ENCODE measurements at regions not wholly inside any gene's neighbourhood (a gene's known extent, or its start where the extent isn't known, plus 50 kb on each side); places are given as distances from the start of the nearest gene placed in this dataset.

DNA sequence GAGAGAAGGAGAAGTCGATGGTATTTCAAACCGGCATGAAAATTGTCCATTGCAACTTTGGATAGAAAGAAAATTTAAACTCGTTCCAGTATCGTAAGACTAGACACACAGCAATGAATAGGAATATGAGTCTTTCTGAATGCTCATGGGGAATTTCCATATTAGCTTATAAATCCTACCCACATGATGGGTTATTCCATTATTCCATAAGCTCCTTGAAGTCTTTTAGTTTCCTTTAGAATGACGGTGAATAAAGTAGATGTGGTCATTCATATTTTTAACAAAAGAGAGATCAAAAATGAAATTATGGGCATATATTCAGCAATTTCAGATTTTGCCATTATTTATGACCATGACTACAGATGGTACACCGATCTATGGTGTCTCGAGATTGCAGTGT lies 163.4 kb upstream of the HMGA2 start:
- TF ChIP-seq CTCF (IDR thresholded peaks at IDR 0.05; ENCODE audit: insufficient read depth, low read depth, low read length): no peak
- TF ChIP-seq EZH2 (IDR thresholded peaks at IDR 0.05; ENCODE audit: insufficient read depth, low read length): no peak

Data from astrocyte (in vitro differentiated cells and primary cell).